GM18861 (cell line): ENCODE measurements at regions not wholly inside any gene's neighbourhood (a gene's known extent, or its start where the extent isn't known, plus 50 kb on each side); places are given as distances from the start of the nearest gene placed in this dataset.
"Not testable (repeated sequence)": the region's sequence is repeated elsewhere in the genome, so short reads cannot be mapped to it uniquely, and the experiment has no call there.

Experiments used
- ATAC-seq: cut with Tn5 transposase; IDR thresholded peaks from one replicate; pipeline ENCODE4 v1.9.1; 2021; ENCODE audit not compliant: unreplicated experiment

GRCh38 chr5:83001796-83002381, 75.3 kb downstream of the TMEM167A start:
- no peak for ATAC-seq

DNA sequence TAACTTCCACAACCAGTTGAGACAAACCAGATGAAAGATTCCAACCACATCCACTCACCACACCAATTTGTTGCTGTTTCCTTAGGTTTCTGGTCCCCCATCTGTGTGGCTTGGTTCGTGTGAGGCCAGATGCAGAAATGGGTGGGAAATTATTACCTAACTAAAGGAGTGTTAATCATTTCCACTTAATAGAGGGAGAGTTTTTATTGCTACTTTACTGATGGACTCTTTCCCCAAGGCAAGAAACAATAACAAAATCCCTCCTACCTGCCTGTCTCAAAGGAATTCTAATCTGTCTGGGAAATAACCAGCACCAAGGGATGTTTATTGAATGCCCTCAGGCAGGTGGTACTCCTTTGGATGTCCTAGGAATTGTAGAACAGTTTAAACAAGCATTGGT, 76.3 kb downstream of the TMEM167A start:
- no peak for ATAC-seq

DNA sequence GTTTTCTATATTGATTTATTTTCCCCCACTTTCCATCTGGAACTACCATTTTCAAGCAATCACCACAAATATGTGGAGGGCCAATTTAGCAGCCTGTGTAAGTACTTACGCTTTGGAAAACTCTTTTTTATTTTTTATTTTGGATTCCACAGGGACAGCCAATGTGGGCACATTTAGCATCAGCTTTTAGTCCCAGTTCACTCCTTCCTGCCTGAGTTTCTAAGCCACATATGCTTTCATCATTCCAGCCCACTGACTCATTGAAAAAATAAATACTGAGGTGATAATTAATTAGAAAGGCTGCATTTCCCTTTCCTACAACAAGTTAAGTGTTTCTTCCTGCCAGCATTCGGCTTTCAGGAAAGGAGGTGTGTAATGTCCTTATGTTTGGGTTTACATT, 76.8 kb downstream of the TMEM167A start:
- ATAC-seq, result no peak

DNA sequence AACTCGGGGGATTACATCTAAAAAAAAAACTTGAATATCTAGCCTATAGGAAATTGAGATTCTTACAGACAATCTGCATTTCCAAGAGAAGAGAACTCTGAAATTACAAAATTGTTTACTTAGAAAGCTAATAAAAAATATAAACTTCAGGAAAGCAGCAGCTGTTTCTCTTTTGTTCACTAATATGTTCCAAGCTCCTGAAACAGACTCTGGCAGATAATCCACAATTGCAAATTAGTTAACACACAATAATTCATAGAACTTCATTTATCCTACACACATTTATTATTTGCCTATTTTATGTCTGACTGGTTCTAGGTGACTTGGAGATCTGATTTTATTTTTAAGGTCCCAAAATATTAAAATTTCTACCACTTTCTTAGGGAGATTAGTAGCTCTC, 83.8 kb downstream of the TMEM167A start:
- no peak for ATAC-seq

DNA sequence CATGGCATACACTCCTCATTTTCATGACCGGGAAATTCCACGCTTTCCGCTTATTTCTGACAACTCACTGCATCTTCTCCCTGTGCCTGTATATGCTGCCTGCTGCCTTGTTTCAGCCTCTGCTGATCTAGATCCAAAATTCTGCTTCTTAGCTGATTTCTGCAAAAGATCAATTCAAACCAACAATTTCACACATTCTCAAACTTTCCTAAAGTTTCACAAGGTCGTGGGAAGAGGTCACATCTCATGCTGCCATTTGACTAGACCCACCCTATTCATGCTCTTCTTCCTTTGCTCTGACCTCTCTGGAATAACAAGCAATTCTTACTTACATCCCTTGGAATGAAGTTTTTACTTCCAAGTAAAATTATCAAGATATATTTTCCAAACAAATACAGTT, 84.5 kb downstream of the TMEM167A start:
- no peak for ATAC-seq

GRCh38 chr5:82991678-82992323, 85.4 kb downstream of the TMEM167A start:
- no peak for ATAC-seq

GRCh38 chr5:82991059-82991458, 86.1 kb downstream of the TMEM167A start:
- no peak for ATAC-seq

- ATAC-seq, result no peak
These were observed 90.0 kb downstream of the TMEM167A start for GRCh38 chr5:82987188-82987587.

GRCh38 chr5:82986404-82986803, 90.8 kb downstream of the TMEM167A start:
- no peak for ATAC-seq

DNA sequence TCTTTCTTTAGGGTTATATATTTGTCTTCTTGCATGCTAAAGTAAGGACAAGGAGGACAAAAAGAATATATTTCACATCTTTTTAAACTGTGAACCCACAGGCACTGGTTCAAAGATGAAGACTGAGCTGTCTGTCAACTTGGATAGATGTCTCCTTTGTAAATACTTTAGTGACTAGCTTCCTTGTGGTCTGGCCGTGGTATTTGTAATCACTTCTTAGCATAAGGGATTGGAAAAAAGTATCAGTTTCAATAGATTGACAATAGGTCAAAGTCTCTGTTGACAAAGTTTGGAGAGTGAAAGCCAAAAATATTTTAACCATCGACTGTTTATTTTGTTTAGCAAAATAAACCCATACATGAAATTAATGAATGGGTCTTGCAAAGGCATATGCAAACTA, 91.4 kb downstream of the TMEM167A start:
- no peak for ATAC-seq

DNA sequence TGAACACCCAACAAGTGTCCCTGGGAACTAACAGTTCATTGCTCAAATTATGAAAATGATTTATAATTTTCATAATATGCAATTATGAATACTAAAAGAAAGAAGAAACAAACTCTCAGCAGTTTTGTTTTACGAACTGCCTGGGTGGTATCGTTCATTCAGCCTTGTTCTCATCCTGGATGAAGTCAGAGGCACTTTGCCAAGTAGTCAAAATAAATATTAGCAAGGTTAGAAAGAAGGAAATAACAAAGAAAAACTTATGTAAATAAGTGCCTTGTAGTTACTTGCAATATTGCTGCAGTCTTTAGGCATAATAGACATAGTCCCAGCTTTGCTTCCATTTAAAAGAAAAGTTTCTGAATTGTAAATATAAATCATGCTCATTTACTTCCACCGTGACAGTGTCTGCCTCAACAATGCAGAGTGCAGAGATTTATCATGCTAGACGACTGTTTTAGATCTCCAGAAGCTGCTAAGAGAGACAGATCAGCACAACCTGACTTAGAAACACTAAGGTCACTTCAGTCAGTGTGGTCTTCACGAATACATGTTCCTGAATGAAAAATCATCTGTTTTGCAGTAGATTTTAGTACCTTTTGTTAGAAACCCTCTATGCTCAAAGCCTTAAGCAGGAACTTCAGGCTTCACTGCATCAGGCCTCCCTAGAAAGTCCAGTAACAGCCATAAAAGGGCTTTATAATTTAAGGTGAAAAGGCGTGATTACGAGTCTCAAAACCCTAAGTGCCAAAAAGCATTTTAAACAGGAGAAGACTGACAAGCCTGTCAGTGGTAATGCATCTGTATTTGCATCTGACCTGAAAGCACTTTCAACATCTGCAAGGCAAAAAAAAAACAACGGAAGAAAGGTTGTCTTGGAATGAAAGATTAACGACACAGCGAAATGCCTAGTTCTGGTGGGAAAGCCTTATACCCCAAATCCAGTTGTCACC, 92.1 kb downstream of the TMEM167A start:
- ATAC-seq, result no peak

DNA sequence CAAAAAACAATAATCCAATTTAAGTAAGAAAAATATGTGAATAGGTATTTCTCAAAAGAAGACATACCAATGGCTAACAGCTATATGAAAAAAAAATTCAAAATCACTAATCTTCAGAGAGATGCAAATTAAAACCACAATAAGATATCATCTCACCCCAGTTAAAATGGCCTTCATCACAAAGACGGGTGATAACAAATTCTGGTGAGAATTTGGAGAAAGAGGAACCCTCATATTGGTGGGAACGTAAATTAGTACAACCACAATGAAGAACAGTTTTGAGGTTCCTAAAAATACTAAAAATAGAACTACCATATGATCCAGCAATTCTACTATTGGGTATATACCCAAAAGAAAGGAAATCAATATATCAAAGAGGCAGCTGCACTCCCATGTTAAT, 94.3 kb downstream of the TMEM167A start:
- no peak for ATAC-seq

GRCh38 chr5:82976887-82977286, 100.3 kb downstream of the TMEM167A start:
- not testable (repeated sequence) for ATAC-seq

DNA sequence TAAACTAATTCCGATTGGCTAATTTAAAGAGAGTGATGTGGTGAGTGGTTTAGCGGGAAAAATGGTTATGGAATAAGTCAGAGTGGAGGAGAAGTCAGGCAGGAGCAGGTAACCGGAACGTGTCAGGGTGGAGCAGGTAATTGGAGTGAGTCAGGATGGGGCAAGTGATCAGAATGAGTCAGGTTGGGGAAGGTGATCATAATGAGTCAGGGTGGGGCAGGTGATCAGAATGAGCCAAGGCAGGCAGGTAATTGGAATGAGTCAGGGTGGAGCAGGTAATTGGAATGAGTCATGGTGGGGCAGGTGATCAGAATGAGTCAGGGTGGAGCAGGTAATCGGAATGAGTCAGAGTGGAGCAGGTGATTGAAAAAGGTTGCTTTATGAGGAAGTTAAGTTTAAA, 101.4 kb downstream of the TMEM167A start:
- ATAC-seq, result no peak

DNA sequence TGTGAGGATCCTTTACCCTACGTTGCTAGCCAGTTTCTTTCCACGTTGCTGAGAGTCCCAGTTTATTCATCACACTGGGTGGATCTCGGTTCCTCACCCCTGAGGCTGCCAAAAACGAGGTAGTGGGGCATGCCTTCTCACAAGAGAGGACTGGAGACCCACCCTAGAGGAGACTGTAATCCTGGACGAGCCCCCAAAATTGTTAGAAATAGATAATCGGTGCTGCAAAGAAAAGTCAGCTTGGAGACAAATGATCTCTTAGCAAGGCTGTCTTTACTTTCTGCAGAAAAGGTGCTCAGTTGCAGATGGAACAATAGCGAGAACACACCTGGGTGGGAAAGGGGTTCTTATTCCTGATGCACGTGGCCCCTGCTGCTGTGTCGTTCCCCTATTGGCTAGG, 101.8 kb downstream of the TMEM167A start:
- no peak for ATAC-seq

GRCh38 chr5:82974346-82974745, 102.8 kb downstream of the TMEM167A start:
- ATAC-seq, result not testable (repeated sequence)

GRCh38 chr5:82971901-82972300, 105.3 kb downstream of the TMEM167A start:
- ATAC-seq, result no peak

DNA sequence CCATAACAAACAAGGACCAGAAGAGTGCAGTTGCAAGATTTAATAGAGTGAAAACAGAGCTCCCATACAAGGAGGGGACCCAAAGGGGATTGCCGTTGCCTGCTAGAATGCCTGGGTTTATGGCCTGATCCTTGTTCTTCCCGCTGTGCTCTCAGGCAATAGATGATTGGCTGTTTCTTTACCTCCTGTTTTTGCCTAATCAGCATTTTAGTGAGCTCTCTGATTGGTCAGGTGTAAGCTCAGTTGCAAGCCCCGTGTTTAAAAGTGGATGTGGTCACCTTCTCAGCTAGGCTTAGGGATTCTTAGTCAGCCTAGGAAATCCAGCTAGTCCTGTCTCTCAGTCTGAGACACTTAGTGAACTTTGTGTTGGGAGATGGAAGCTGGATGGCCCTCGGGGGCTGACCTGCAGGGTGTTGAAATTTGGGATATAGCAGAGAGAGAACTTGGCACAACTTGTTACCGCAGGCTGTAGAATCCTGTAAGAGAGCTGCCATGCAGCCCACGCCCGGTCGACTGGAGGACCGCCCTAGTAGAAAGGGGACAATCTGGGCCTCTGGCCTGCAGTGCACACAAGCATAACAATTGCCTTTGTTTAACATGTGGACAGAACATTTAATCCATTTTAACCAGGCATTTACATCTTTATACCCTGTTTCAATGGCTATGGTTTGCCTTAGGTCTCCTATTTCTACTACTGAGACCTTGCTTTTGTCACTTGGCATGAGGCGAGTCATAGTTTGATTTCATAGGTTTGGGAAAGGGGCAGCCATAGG, 106.0 kb downstream of the TMEM167A start:
- ATAC-seq, result not testable (repeated sequence)

DNA sequence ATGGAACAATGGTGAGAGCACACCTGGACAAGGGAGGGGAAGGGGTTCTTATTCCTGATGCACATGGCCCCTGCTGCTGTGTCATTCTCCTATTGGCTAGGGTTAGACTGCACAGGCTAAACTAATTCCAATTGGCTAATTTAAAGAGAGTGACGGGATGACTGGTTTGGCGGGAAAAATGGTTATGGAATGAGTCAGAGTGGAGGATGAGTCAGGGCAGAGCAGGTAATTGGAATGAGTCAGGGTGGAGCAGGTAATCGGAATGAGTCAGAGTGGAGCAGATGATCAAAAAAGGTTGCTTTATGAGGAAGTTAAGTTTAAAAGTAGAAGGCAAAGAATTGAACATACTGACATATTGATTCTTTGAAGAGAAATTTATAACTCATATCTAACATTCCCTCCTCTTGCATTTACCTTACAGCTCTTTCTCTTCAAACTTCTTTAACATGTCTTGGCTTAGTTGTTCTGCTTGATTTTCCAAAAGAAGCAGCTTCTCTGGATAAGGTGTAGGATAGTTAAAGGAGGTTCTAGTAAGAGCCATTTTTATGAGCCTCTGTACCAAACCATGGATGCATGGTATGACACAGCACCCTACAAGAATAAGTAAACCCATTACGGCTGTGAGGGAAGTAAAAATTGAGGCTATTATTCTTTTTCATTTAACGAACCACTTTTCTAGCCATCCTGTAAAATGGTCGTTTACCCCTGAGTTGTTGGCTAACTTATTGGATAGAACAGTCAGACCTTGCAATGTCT, 107.8 kb downstream of the TMEM167A start:
- ATAC-seq, result not testable (repeated sequence)

DNA sequence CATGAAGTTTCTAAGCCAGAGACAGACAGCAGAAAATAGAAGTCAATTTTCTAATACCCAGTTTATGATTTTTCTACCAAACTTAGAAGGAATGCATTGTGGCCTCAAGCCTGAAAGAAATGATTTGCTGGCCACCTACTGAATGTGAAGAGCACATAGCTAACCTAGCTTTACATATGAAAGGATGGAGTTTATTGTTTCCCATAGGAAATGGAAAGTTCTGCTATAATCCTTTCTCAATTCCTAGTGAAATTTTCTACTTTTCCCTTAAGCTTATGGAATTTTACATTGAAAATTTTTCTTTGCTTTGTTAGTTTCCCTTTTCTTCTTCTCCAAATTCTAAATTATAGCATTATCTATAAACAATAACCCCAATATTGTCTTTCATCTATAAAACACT, 110.1 kb downstream of the TMEM167A start:
- ATAC-seq, result no peak
